Osteocyte (in vitro differentiated cells): ENCODE measurements at regions not wholly inside any gene's neighbourhood (a gene's known extent, or its start where the extent isn't known, plus 50 kb on each side); places are given as distances from the start of the nearest gene placed in this dataset.

Experiments
- DNase-seq: peaks from one replicate; pipeline ENCODE4 v3.0.0; 2021; ENCODE audit warnings: mixed read lengths; ENCODE audit not compliant: unreplicated experiment; ENCODE audit errors: extremely low spot score
- H3K27ac Mint-ChIP-seq: one replicate; pipeline ENCODE4 v1.8.0; 2021; ENCODE audit warnings: mild to moderate bottlenecking, mixed read lengths; ENCODE audit not compliant: unreplicated experiment
- H3K27me3 Mint-ChIP-seq: one replicate; pipeline ENCODE4 v1.8.0; 2021; ENCODE audit warnings: mixed read lengths; ENCODE audit not compliant: unreplicated experiment
- H3K36me3 Mint-ChIP-seq: one replicate; pipeline ENCODE4 v1.8.0; 2021; ENCODE audit warnings: mixed read lengths; ENCODE audit not compliant: unreplicated experiment
- H3K4me1 Mint-ChIP-seq: one replicate; pipeline ENCODE4 v1.8.0; 2021; ENCODE audit warnings: mixed read lengths; ENCODE audit not compliant: unreplicated experiment
- H3K4me3 Mint-ChIP-seq: one replicate; pipeline ENCODE4 v1.8.0; 2021; ENCODE audit warnings: mild to moderate bottlenecking, moderate library complexity, mixed read lengths; ENCODE audit not compliant: unreplicated experiment
- H3K9me3 Mint-ChIP-seq: one replicate; pipeline ENCODE4 v1.8.0; 2021; ENCODE audit warnings: mixed read lengths; ENCODE audit not compliant: unreplicated experiment
- CTCF ChIP-seq: fragments of 200-600 bp; sonication (generic); IDR thresholded peaks from 2 replicates; pipeline ENCODE4 v1.5.0; 2021; ENCODE audit warnings: antibody characterized with exemption, mild to moderate bottlenecking, moderate library complexity

GRCh38 chr21:29436650-29437049, 137.9 kb downstream of the BACH1 start:
- no peaks in the 10 kb centered on the region for H3K27me3 Mint-ChIP-seq
- no peaks in the 10 kb centered on the region for H3K9me3 Mint-ChIP-seq
- H3K4me3 Mint-ChIP-seq = no peak overlapping the region
- no peak for TF ChIP-seq CTCF
- no peak overlapping the region for H3K27ac Mint-ChIP-seq
- DNase-seq = no peak
- H3K4me1 Mint-ChIP-seq = peaks cover 22% of the 10 kb centered on the region
- no peaks in the 10 kb centered on the region for H3K36me3 Mint-ChIP-seq

- Mint-ChIP-seq H3K36me3 (no peaks in the 10 kb centered on the region), H3K27me3 (no peaks in the 10 kb centered on the region), H3K27ac (no peak overlapping the region), H3K4me1 (peaks cover 6% of the 10 kb centered on the region), H3K9me3 (no peaks in the 10 kb centered on the region), H3K4me3 (no peak overlapping the region)
- no peak for TF ChIP-seq CTCF
- DNase-seq = no peak
These were observed 142.9 kb downstream of the BACH1 start for GRCh38 chr21:29441651-29442050.

GRCh38 chr21:29443411-29444010, 144.8 kb downstream of the BACH1 start:
- H3K36me3 Mint-ChIP-seq = peaks cover 3% of the 10 kb centered on the region
- no peak for TF ChIP-seq CTCF
- no peak overlapping the region for H3K27ac Mint-ChIP-seq
- no peak overlapping the region for H3K4me3 Mint-ChIP-seq
- no peaks in the 10 kb centered on the region for H3K4me1 Mint-ChIP-seq
- DNase-seq = no peak
- no peaks in the 10 kb centered on the region for H3K27me3 Mint-ChIP-seq
- H3K9me3 Mint-ChIP-seq = no peaks in the 10 kb centered on the region

GRCh38 chr21:29448766-29449165, 150.0 kb downstream of the BACH1 start:
- no peak for TF ChIP-seq CTCF
- H3K27ac Mint-ChIP-seq = no peak overlapping the region
- H3K36me3 Mint-ChIP-seq = peaks cover 9% of the 10 kb centered on the region
- no peak for DNase-seq
- no peaks in the 10 kb centered on the region for H3K27me3 Mint-ChIP-seq
- no peak overlapping the region for H3K4me3 Mint-ChIP-seq
- H3K4me1 Mint-ChIP-seq = no peaks in the 10 kb centered on the region
- H3K9me3 Mint-ChIP-seq = peaks cover 8% of the 10 kb centered on the region

- Mint-ChIP-seq H3K4me1 (no peaks in the 10 kb centered on the region), H3K27me3 (no peaks in the 10 kb centered on the region), H3K4me3 (no peak overlapping the region), H3K9me3 (peaks cover 8% of the 10 kb centered on the region), H3K27ac (no peak overlapping the region), H3K36me3 (peaks cover 11% of the 10 kb centered on the region)
- no peak for DNase-seq
- no peak for TF ChIP-seq CTCF
These were observed 150.7 kb downstream of the BACH1 start for GRCh38 chr21:29449306-29449950.
